ENCODE measurements at regions not wholly inside any gene's neighbourhood (a gene's known extent, or its start where the extent isn't known, plus 50 kb on each side); places are given as distances from the start of the nearest gene placed in this dataset.

- TF ChIP-seq CTCF (IDR thresholded peaks at IDR 0.05; ENCODE audit: insufficient read depth, low read length, poor library complexity, severe bottlenecking) (no peak), EZH2phosphoT487 (conservative IDR thresholded peaks at IDR 0.05; ENCODE audit: low read length) (no peak)
Measured at GRCh38 chr12:90253136-90253535, 544.5 kb upstream of the ATP2B1 start.
